Stimulated activated CD8-positive, alpha-beta memory T cell treated with anti-CD3 and anti-CD28 coated beads, Interleukin-12 subunit alpha, Interleukin-12 subunit beta, amount 100 ng/mL, for 1 hour (primary cell): ENCODE measurements at regions not wholly inside any gene's neighbourhood (a gene's known extent, or its start where the extent isn't known, plus 50 kb on each side); places are given as distances from the start of the nearest gene placed in this dataset.
"Not testable (repeated sequence)": the region's sequence is repeated elsewhere in the genome, so short reads cannot be mapped to it uniquely, and the experiment has no call there.

Experiments
- DNase-seq: peaks from one replicate; pipeline ENCODE4 v3.0.0-alpha.2; 2020; ENCODE audit warnings: low read depth

- no peak for DNase-seq
Observed at GRCh38 chr9:1115370-1115769, 65.2 kb downstream of the DMRT2 start.

GRCh38 chr9:1117439-1117838 is 67.3 kb downstream of the DMRT2 start:
- DNase-seq: no peak

GRCh38 chr9:1120500-1121165 is 70.5 kb downstream of the DMRT2 start:
- DNase-seq: no peak

GRCh38 chr9:1125741-1126140 is 75.6 kb downstream of the DMRT2 start:
- DNase-seq: no peak

GRCh38 chr9:1128046-1128445 is 77.9 kb downstream of the DMRT2 start:
- no peak for DNase-seq

GRCh38 chr9:1129382-1129781 is 79.2 kb downstream of the DMRT2 start:
- DNase-seq: no peak

GRCh38 chr9:1140057-1140456 is 89.9 kb downstream of the DMRT2 start:
- no peak for DNase-seq

- DNase-seq: no peak
Observed at GRCh38 chr9:1151691-1152090, 101.5 kb downstream of the DMRT2 start.

- DNase-seq: no peak
Observed at GRCh38 chr9:1152171-1152570, 102.0 kb downstream of the DMRT2 start.

GRCh38 chr9:1154739-1155138 is 104.6 kb downstream of the DMRT2 start:
- DNase-seq: no peak

- no peak for DNase-seq
Observed at GRCh38 chr9:1155602-1156001, 105.4 kb downstream of the DMRT2 start.

GRCh38 chr9:1156794-1157550 is 106.8 kb downstream of the DMRT2 start:
- DNase-seq: no peak

GRCh38 chr9:1157836-1158235 is 107.7 kb downstream of the DMRT2 start:
- DNase-seq: no peak

GRCh38 chr9:1170918-1171317 is 120.8 kb downstream of the DMRT2 start:
- no peak for DNase-seq

- no peak for DNase-seq
Observed at GRCh38 chr9:1171546-1171945, 121.4 kb downstream of the DMRT2 start.

- no peak for DNase-seq
Observed at GRCh38 chr9:1173211-1173610, 123.1 kb downstream of the DMRT2 start.

GRCh38 chr9:1173993-1174392 is 123.8 kb downstream of the DMRT2 start:
- DNase-seq: no peak

GRCh38 chr9:1179366-1179765 is 129.2 kb downstream of the DMRT2 start:
- no peak for DNase-seq

- no peak for DNase-seq
Observed at GRCh38 chr9:1184146-1184545, 134.0 kb downstream of the DMRT2 start.

GRCh38 chr9:1187137-1187536 is 137.0 kb downstream of the DMRT2 start:
- DNase-seq: not testable (repeated sequence)

GRCh38 chr9:1195636-1196035 is 145.5 kb downstream of the DMRT2 start:
- DNase-seq: not testable (repeated sequence)

GRCh38 chr9:1198085-1198484 is 147.9 kb downstream of the DMRT2 start:
- DNase-seq: no peak

- DNase-seq: no peak
Observed at GRCh38 chr9:1200847-1201251, 150.7 kb downstream of the DMRT2 start.

- DNase-seq: no peak
Observed at GRCh38 chr9:1201262-1201661, 151.1 kb downstream of the DMRT2 start.
